Gastroesophageal sphincter (tissue), 4 donors: ENCODE measurements at regions not wholly inside any gene's neighbourhood (a gene's known extent, or its start where the extent isn't known, plus 50 kb on each side); places are given as distances from the start of the nearest gene placed in this dataset.

ENCODE experiments used
- ATAC-seq: fragments of 150-250 bp; one replicate; pipeline ENCODE4 v1.9.1; 2016; ENCODE audit warnings: mild to moderate bottlenecking, moderate library complexity
- H3K27ac ChIP-seq, 4 donors: fragments of 200-600 bp; sonication (generic) in 3 of 4; 1 replicate in 3 of 4; 2 replicates in 1 of 4; pipeline ENCODE4 v1.5.1; 2016 to 2019
- H3K27me3 ChIP-seq: fragments of 200-600 bp; sonication (generic); one replicate; pipeline ENCODE4 v1.5.1; 2019
- H3K36me3 ChIP-seq, 2 donors: fragments of 200-600 bp; sonication (generic); one replicate each; pipeline ENCODE4 v1.5.1; 2019; ENCODE audit warnings: control low read depth in 1 of 2
- H3K4me1 ChIP-seq, 3 donors: fragments of 200-600 bp; sonication (generic); 1 replicate in 2 of 3; 2 replicates in 1 of 3; pipeline ENCODE4 v1.5.1; 2016 to 2019; ENCODE audit warnings: control low read depth in 2 of 3
- H3K4me3 ChIP-seq, 2 donors: fragments of 200-600 bp; sonication (generic); one replicate each; pipeline ENCODE4 v1.5.1; 2019; ENCODE audit warnings: mild to moderate bottlenecking in 1 of 2, moderate library complexity in 1 of 2
- H3K9me3 ChIP-seq, 3 donors: fragments of 200-600 bp; sonication (generic); one replicate each; pipeline ENCODE4 v1.5.1; 2017 to 2019; ENCODE audit warnings: control low read depth in 2 of 3
- EP300 ChIP-seq: sonication (generic); formaldehyde crosslinking; IDR thresholded peaks from one replicate; pipeline ENCODE4 v1.6.1; 2017; ENCODE audit warnings: antibody characterized with exemption, mild to moderate bottlenecking
- POLR2A ChIP-seq, 2 donors: fragments of 450-650 bp; IDR thresholded peaks; one replicate each; pipeline ENCODE4 v1.6.1; 2017; ENCODE audit warnings: antibody characterized with exemption in 2 of 2, mild to moderate bottlenecking in 2 of 2, moderate library complexity in 1 of 2
- POLR2AphosphoS5 ChIP-seq: sonication (generic); formaldehyde crosslinking; IDR thresholded peaks from one replicate; pipeline ENCODE4 v1.6.1; 2017; ENCODE audit warnings: antibody characterized with exemption
- WGBS, 2 donors: methylation state at CpG; one replicate each; pipeline ENCODE4 v1.1.5; 2018; ENCODE audit warnings: low coverage in 1 of 2; 5-methylcytosine and 5-hydroxymethylcytosine counted together
- TF ChIP-seq, protein P1 (sequence below), 4 experiments: fragments of 200-600 bp in 2 of 4; fragments of 450-650 bp in 2 of 4; sonication (generic) in 1 of 4; IDR thresholded peaks; one replicate each; pipeline ENCODE4 v1.5.1; 2017 to 2019; ENCODE audit warnings: antibody characterized with exemption in 4 of 4, mild to moderate bottlenecking in 2 of 4, moderate library complexity in 2 of 4

DNA sequence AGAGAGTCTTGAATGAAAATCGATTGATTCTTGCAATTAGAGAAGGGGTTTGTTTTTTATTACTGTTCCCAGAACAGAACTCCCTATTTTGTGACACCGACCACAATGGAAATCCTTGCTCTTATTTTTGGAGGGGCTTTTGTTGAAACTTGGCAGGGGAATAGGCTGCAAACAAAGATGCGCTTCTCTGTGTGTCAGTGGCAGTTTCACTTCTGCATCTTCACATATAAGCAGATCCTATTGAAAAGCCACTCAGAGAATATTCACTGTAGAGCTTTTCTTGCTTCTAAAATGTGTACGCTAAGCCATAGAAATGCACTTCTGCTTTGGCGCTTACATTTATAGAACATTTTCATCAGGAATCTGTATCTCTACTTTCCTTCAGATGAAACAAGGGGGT is 1822.4 kb upstream of the SEL1L start:
- no peaks in the 10 kb centered on the region for H3K36me3 ChIP-seq
- no peaks in the 10 kb centered on the region for H3K9me3 ChIP-seq
- no peak for TF ChIP-seq EP300
- no peak for TF ChIP-seq POLR2AphosphoS5
- TF ChIP-seq, protein P1, sequence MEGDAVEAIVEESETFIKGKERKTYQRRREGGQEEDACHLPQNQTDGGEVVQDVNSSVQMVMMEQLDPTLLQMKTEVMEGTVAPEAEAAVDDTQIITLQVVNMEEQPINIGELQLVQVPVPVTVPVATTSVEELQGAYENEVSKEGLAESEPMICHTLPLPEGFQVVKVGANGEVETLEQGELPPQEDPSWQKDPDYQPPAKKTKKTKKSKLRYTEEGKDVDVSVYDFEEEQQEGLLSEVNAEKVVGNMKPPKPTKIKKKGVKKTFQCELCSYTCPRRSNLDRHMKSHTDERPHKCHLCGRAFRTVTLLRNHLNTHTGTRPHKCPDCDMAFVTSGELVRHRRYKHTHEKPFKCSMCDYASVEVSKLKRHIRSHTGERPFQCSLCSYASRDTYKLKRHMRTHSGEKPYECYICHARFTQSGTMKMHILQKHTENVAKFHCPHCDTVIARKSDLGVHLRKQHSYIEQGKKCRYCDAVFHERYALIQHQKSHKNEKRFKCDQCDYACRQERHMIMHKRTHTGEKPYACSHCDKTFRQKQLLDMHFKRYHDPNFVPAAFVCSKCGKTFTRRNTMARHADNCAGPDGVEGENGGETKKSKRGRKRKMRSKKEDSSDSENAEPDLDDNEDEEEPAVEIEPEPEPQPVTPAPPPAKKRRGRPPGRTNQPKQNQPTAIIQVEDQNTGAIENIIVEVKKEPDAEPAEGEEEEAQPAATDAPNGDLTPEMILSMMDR (IDR thresholded peaks at IDR 0.05): no peak
- no peak for TF ChIP-seq POLR2A (IDR thresholded peaks at IDR 0.05)
- 85 to 88% methylated on average over 5 of the region's 5 CpGs for WGBS, 2 donors
- no peak overlapping the region for H3K27ac ChIP-seq
- H3K4me1 ChIP-seq: no peaks in the 10 kb centered on the region
- H3K27me3 ChIP-seq: no peaks in the 10 kb centered on the region
- no peak overlapping the region for H3K4me3 ChIP-seq
- no peak for ATAC-seq

DNA sequence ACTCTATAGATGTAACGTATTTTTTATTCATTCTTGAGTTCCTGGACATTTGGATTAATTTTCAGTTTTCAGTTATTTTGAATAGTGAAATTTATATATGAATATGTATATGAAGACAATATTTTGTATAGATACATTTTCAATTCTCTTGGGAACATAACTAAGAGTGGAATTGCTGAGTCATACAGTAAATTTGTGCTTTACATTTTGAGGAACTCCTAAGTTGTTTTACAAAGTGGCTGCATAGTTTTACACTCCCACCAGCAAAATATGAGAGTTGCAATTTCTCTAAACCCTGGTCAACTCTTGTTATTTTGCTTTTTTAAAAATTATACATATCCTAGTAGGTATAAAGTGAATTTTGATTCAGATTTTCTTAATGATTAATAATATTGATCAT is 1838.6 kb upstream of the SEL1L start:
- no peaks in the 10 kb centered on the region for H3K36me3 ChIP-seq

DNA sequence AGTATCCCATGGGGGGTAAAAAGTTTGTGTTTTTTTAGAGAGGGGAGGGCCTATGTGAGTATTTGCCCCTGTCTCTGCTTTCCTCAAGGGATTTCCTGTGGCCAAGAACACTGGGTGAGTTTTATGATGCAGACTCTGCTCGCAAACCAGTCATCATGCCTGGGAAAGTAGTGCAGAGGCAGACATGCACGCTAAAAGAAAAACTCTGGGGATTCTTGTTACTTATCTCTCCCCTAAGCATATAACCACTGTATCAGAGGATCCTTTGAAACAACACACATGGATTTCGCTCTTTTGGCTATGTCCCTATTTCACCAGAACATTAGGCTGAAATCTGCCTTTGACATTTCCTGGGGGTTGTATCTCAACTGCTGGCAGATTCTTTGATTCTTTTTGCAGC is 1845.8 kb upstream of the SEL1L start:
- no peak for ATAC-seq
- TF ChIP-seq, protein P1 (IDR thresholded peaks at IDR 0.05): no peak
- no peak for TF ChIP-seq EP300
- no peak for TF ChIP-seq POLR2A (IDR thresholded peaks at IDR 0.05)
- no peak for TF ChIP-seq POLR2AphosphoS5
- Histone ChIP-seq H3K4me3 (no peak overlapping the region), H3K36me3 (no peaks in the 10 kb centered on the region), H3K4me1 (no peaks in the 10 kb centered on the region), H3K27me3 (no peaks in the 10 kb centered on the region), H3K27ac (no peak overlapping the region), H3K9me3 (no peaks in the 10 kb centered on the region)
- 53 to 89% methylated on average over 3 of the region's 3 CpGs for WGBS, 2 donors

More for the DNA sequence above, 1838.6 kb upstream of the SEL1L start:
- TF ChIP-seq, protein P1 (IDR thresholded peaks at IDR 0.05): no peak
- TF ChIP-seq POLR2A (IDR thresholded peaks at IDR 0.05) (no peak), POLR2AphosphoS5 (no peak), EP300 (no peak)
- no peaks in the 10 kb centered on the region for H3K4me1 ChIP-seq
- WGBS, 2 donors: 89 to 92% methylated on average over 1 of the region's 1 CpG
- H3K27me3 ChIP-seq: no peaks in the 10 kb centered on the region
- H3K27ac ChIP-seq: no peak overlapping the region
- no peak overlapping the region for H3K4me3 ChIP-seq
- no peaks in the 10 kb centered on the region for H3K9me3 ChIP-seq
- no peak for ATAC-seq

DNA sequence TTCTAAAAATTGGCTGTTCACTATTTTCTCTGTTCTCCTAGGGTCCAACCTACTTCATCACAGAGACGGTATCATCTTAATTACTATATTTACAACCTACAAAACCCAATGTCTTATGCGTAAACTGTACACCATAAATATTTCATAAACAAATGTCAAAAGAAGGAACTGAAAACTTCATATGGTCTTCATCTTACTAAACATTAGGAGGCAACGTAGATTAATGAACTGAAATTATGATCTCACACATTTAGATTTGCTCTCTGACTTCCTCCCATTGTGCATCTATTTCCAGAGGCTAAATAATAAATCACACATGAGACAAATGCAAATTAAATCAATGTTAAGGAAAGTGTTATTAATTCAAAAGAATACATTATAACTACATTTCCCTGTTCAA is 1850.6 kb upstream of the SEL1L start:
- 78 to 87% methylated on average over 3 of the region's 3 CpGs for WGBS, 2 donors
- H3K36me3 ChIP-seq: no peaks in the 10 kb centered on the region
- peaks cover 0 to 4% (median 0%) of the 10 kb centered on the region in 3 donors for H3K9me3 ChIP-seq
- H3K27ac ChIP-seq: no peak overlapping the region
- H3K4me1 ChIP-seq: no peaks in the 10 kb centered on the region
- no peaks in the 10 kb centered on the region for H3K27me3 ChIP-seq
- TF ChIP-seq POLR2AphosphoS5 (no peak), EP300 (no peak), POLR2A (IDR thresholded peaks at IDR 0.05) (no peak)
- TF ChIP-seq, protein P1 (IDR thresholded peaks at IDR 0.05): no peak
- no peak overlapping the region for H3K4me3 ChIP-seq
- no peak for ATAC-seq

DNA sequence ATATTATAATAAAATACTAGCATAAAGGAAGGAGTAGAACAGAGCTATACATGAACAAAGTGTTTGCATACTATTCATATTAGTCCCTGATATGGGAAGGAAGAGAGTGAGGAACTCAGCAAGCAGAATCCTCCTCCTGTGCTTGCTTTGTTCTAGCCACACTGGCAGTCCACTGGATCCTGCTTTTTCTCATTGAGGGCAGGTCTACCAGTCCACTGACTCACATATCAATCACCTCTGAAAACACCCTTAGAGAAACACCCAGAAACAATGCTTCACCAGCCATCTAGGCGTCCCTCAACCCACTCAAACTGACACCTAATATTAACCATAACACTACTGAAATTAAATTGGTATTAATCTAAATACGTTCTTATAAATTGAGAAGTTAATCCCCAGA is 1861.7 kb upstream of the SEL1L start:
- Histone ChIP-seq H3K4me1 (no peaks in the 10 kb centered on the region), H3K9me3 (no peaks in the 10 kb centered on the region), H3K4me3 (no peak overlapping the region), H3K36me3 (no peaks in the 10 kb centered on the region), H3K27me3 (no peaks in the 10 kb centered on the region), H3K27ac (no peak overlapping the region)
- 88 to 92% methylated on average over 2 of the region's 2 CpGs for WGBS, 2 donors
- ATAC-seq: no peak
- TF ChIP-seq, protein P1 (IDR thresholded peaks at IDR 0.05): no peak
